NT2/D1 (cell line): ENCODE measurements at regions not wholly inside any gene's neighbourhood (a gene's known extent, or its start where the extent isn't known, plus 50 kb on each side); places are given as distances from the start of the nearest gene placed in this dataset.

Experiments
- SUZ12 ChIP-seq: IDR thresholded peaks from 2 replicates; pipeline ENCODE4 v1.6.1; 2011; ENCODE audit not compliant: insufficient read length, insufficient read depth; ENCODE audit errors: extremely low read depth
- YY1 ChIP-seq: IDR thresholded peaks from 2 replicates; pipeline ENCODE4 v1.6.1; 2011; ENCODE audit not compliant: insufficient read length, insufficient read depth
- ZNF274 ChIP-seq: IDR thresholded peaks from 2 replicates; pipeline ENCODE4 v1.6.1; 2011; ENCODE audit warnings: mild to moderate bottlenecking, low read depth, low read length

DNA sequence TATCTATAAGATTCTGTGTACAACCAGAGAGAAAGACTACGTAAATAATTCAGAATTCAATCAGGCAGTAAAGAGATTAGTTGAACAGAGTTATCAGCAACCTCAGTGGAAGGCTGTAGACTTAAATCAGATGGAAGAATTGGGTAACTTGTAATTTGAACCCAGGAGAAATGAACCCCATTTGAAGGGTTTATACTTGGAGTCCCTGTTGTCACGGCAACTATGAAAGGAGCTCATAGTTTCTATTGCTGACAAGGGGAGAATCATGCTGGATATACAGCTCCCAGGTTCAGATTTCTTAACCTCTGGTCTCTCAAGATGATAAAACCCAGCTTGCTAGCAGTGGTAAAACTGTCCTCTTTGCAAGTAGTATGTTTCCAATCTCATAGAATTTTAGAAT lies 54.4 kb upstream of the BMP4 start:
- TF ChIP-seq SUZ12 (no peak), YY1 (no peak), ZNF274 (no peak)
